Ovary (tissue), 3 donors: ENCODE measurements at regions not wholly inside any gene's neighbourhood (a gene's known extent, or its start where the extent isn't known, plus 50 kb on each side); places are given as distances from the start of the nearest gene placed in this dataset.

Experiments
- CTCF ChIP-seq, 3 donors: fragments of 450-650 bp in 2 of 3; fragments of 200-600 bp in 1 of 3; IDR thresholded peaks; one replicate each; pipeline versions ENCODE4 v1.5.1 to v1.8.0; 2016 to 2022; ENCODE audit warnings: antibody characterized with exemption in 3 of 3, mild to moderate bottlenecking in 1 of 3
- EP300 ChIP-seq: sonication (generic); formaldehyde crosslinking; IDR thresholded peaks from one replicate; pipeline ENCODE4 v1.6.1; 2017; ENCODE audit warnings: antibody characterized with exemption
- POLR2A ChIP-seq: fragments of 450-650 bp; IDR thresholded peaks from one replicate; pipeline ENCODE4 v1.6.1; 2017; ENCODE audit warnings: antibody characterized with exemption, mild to moderate bottlenecking, moderate library complexity
- donor health status: DM: no; HTN: no; CAD: no.

- TF ChIP-seq POLR2A (no peak), CTCF (IDR thresholded peaks at IDR 0.05) (no peak), EP300 (no peak)
Observed at GRCh38 chr11:39990421-39990831, 1469.0 kb downstream of the LRRC4C start.
